Ishikawa (cell line): ENCODE measurements at regions not wholly inside any gene's neighbourhood (a gene's known extent, or its start where the extent isn't known, plus 50 kb on each side); places are given as distances from the start of the nearest gene placed in this dataset.

Experiments
- EGR1 ChIP-seq: IDR thresholded peaks from 2 replicates; pipeline ENCODE4 v1.6.1; 2012
- EP300 ChIP-seq: IDR thresholded peaks from 2 replicates; pipeline ENCODE4 v1.6.1; 2012; ENCODE audit warnings: borderline replicate concordance
- FOXM1 ChIP-seq: IDR thresholded peaks from 2 replicates; pipeline ENCODE4 v1.6.1; 2012; ENCODE audit warnings: low read depth, borderline replicate concordance
- MAX ChIP-seq: IDR thresholded peaks from 2 replicates; pipeline ENCODE4 v1.6.1; 2012
- RAD21 ChIP-seq: IDR thresholded peaks from 2 replicates; pipeline ENCODE4 v1.6.1; 2012; ENCODE audit warnings: low read depth
- REST ChIP-seq: IDR thresholded peaks from 2 replicates; pipeline ENCODE4 v1.6.1; 2012; ENCODE audit warnings: low read depth, mild to moderate bottlenecking
- TCF12 ChIP-seq: IDR thresholded peaks from 2 replicates; pipeline ENCODE4 v1.6.1; 2012; ENCODE audit warnings: low read depth
- TEAD4 ChIP-seq: IDR thresholded peaks from 2 replicates; pipeline ENCODE4 v1.6.1; 2012

- no peak for TF ChIP-seq RAD21
- TF ChIP-seq TEAD4: no peak
- no peak for TF ChIP-seq TCF12
- no peak for TF ChIP-seq EP300
- TF ChIP-seq FOXM1: no peak
- TF ChIP-seq MAX: no peak
- no peak for TF ChIP-seq REST
- no peak for TF ChIP-seq EGR1
These were observed 72.2 kb downstream of the C9orf50 start for GRCh38 chr9:129548571-129549135.
